ENCODE measurements at regions not wholly inside any gene's neighbourhood (a gene's known extent, or its start where the extent isn't known, plus 50 kb on each side); places are given as distances from the start of the nearest gene placed in this dataset.

- TF ChIP-seq, protein P1, sequence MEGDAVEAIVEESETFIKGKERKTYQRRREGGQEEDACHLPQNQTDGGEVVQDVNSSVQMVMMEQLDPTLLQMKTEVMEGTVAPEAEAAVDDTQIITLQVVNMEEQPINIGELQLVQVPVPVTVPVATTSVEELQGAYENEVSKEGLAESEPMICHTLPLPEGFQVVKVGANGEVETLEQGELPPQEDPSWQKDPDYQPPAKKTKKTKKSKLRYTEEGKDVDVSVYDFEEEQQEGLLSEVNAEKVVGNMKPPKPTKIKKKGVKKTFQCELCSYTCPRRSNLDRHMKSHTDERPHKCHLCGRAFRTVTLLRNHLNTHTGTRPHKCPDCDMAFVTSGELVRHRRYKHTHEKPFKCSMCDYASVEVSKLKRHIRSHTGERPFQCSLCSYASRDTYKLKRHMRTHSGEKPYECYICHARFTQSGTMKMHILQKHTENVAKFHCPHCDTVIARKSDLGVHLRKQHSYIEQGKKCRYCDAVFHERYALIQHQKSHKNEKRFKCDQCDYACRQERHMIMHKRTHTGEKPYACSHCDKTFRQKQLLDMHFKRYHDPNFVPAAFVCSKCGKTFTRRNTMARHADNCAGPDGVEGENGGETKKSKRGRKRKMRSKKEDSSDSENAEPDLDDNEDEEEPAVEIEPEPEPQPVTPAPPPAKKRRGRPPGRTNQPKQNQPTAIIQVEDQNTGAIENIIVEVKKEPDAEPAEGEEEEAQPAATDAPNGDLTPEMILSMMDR (IDR thresholded peaks at IDR 0.05; ENCODE audit: low read depth, low read length, missing control alignments), result no peak
- no peak overlapping the region for H3K4me3 ChIP-seq (replicated peaks; ENCODE audit: low read depth, low read length)
- no peak for DNase-seq (ENCODE audit: extremely low read depth, low read depth)
These were observed 137.8 kb upstream of the ZFHX3 start for GRCh38 chr16:73185737-73186136.

GRCh38 chr16:73183611-73184092, 135.7 kb upstream of the ZFHX3 start:
- no peak overlapping the region for H3K4me3 ChIP-seq (replicated peaks; ENCODE audit: low read depth, low read length)
- TF ChIP-seq, protein P1 (IDR thresholded peaks at IDR 0.05; ENCODE audit: low read depth, low read length, missing control alignments), result peak; percentile 34
- peak; percentile 48 for DNase-seq (ENCODE audit: extremely low read depth, low read depth)

DNA sequence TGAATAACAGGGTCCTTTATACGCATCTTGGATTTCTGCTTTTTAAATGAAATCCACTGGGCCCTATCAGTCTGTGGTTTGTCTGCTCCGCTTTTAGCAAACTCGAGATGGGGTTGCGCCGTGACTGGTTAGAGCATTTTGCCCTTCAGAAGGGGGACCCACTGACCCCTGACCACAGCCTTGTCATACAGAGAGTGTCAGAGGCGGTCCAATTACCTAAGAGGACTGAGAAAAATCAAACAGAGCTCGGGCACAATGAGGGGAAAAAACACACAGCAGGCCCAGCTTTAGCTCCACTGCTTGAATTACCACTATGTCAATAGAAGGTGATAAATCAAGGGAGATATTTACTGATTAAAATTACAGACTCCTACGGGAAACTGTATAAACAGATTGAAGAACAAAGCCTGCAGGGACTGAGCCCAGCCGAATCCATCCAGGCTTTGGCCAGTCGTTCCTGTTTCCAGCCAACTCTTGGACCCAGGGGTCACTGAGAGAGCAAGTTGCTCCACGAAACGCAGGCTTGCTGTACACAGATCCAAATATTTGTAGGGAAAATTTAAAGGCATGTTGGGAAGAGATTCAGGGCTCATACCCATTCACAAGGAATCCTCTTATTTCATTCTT, 131.9 kb upstream of the ZFHX3 start:
- DNase-seq (ENCODE audit: extremely low read depth, low read depth), result no peak
- no peak overlapping the region for H3K4me3 ChIP-seq (replicated peaks; ENCODE audit: low read depth, low read length)
- TF ChIP-seq, protein P1 (IDR thresholded peaks at IDR 0.05; ENCODE audit: low read depth, low read length, missing control alignments), result no peak

GRCh38 chr16:73177729-73178295, 129.9 kb upstream of the ZFHX3 start:
- no peak overlapping the region for H3K4me3 ChIP-seq (replicated peaks; ENCODE audit: low read depth, low read length)
- TF ChIP-seq, protein P1 (IDR thresholded peaks at IDR 0.05; ENCODE audit: low read depth, low read length, missing control alignments), result no peak
- DNase-seq (ENCODE audit: extremely low read depth, low read depth), result no peak

GRCh38 chr16:73176577-73177013, 128.7 kb upstream of the ZFHX3 start:
- TF ChIP-seq, protein P1 (IDR thresholded peaks at IDR 0.05; ENCODE audit: low read depth, low read length, missing control alignments), result peak; percentile 45
- DNase-seq (ENCODE audit: extremely low read depth, low read depth), result no peak

DNA sequence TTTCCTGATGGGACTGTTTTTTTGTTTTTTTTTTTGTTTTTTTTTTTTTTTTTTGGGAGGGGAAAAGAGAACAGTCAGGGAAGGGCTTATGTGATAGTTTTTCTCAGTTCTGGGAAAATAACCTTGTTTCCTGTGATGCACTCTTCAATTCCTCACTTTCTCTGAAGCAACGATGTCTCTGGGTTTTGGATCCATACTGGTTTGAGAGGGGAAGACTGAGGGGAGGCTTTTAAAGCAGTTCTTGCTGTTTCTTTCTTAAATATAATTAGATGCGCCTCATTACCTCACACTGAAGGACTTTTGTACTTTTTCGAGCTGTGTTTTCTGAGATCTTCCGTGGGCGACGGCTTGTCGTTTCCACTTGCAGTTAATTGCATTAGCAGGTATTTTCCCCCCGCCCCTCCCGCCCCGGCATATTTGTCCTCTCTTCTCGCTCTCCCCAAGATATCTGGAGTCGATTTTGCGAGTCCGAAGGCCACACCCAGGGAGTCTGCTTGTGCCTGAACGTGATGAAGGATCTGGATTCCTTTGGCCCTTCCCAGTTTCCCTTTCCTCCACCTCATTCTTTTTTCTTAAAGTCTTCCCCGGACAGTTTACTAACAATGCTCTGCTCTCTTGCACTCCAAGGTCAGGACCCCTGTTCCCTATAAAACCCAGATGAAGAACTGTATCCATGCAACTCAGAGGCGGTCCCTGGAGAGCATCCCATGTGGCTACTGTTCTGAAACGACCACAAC, 125.2 kb upstream of the ZFHX3 start:
- no peak overlapping the region; the same call in 1 of the 2 replicates for H3K4me3 ChIP-seq (replicated peaks; ENCODE audit: low read depth, low read length)
- TF ChIP-seq, protein P1 (IDR thresholded peaks at IDR 0.05; ENCODE audit: low read depth, low read length, missing control alignments), result no peak
- peak; percentile 29 for DNase-seq (ENCODE audit: extremely low read depth, low read depth)

More at GRCh38 chr16:73176577-73177013, 128.7 kb upstream of the ZFHX3 start:
- H3K4me3 ChIP-seq (replicated peaks; ENCODE audit: low read depth, low read length), result no peak overlapping the region

All from HFF-Myc (cell line).